ENCODE measurements at regions not wholly inside any gene's neighbourhood (a gene's known extent, or its start where the extent isn't known, plus 50 kb on each side); places are given as distances from the start of the nearest gene placed in this dataset.

GRCh38 chr9:12305211-12305610 lies 388.0 kb upstream of the TYRP1 start:
- TF ChIP-seq IRF2 (CRISPR knock-in tag; IDR thresholded peaks at IDR 0.05; ENCODE audit: borderline replicate concordance, low read depth) = no peak
- TF ChIP-seq ZBTB21 (CRISPR knock-in tag; IDR thresholded peaks at IDR 0.05; ENCODE audit: borderline replicate concordance) = no peak
- no peak for TF ChIP-seq CTCF (IDR thresholded peaks at IDR 0.05)
- TF ChIP-seq E2F1 (CRISPR knock-in tag; IDR thresholded peaks at IDR 0.05) = no peak
- no peak for TF ChIP-seq ZNF121 (CRISPR knock-in tag; IDR thresholded peaks at IDR 0.05)
- no peak for TF ChIP-seq PRRX2 (CRISPR knock-in tag; IDR thresholded peaks at IDR 0.05)
- no peak for TF ChIP-seq USF2 (CRISPR knock-in tag; IDR thresholded peaks at IDR 0.05)
- no peak for TF ChIP-seq SOX15 (CRISPR knock-in tag; IDR thresholded peaks at IDR 0.05)
- no peak for TF ChIP-seq ZNF263 (CRISPR knock-in tag; IDR thresholded peaks at IDR 0.05; ENCODE audit: low read depth)
- TF ChIP-seq NFATC4 (CRISPR knock-in tag; IDR thresholded peaks at IDR 0.05) = no peak
- no peak for TF ChIP-seq JUN (CRISPR knock-in tag; IDR thresholded peaks at IDR 0.05)
- TF ChIP-seq ATF3 (CRISPR knock-in tag; conservative IDR thresholded peaks at IDR 0.05) = no peak
- TF ChIP-seq FOXP4 (CRISPR knock-in tag; IDR thresholded peaks at IDR 0.05) = no peak
- TF ChIP-seq FOXJ3 (CRISPR knock-in tag; IDR thresholded peaks at IDR 0.05; ENCODE audit: borderline replicate concordance) = no peak
